Breast epithelium (tissue), 3 donors: ENCODE measurements at regions not wholly inside any gene's neighbourhood (a gene's known extent, or its start where the extent isn't known, plus 50 kb on each side); places are given as distances from the start of the nearest gene placed in this dataset.
"Not testable (repeated sequence)": the region's sequence is repeated elsewhere in the genome, so short reads cannot be mapped to it uniquely, and the experiment has no call there.

Source experiments
- POLR2A ChIP-seq: fragments of 450-650 bp; IDR thresholded peaks from one replicate; pipeline ENCODE4 v1.6.1; 2016; ENCODE audit warnings: antibody characterized with exemption, mild to moderate bottlenecking, moderate library complexity
- TF ChIP-seq, protein P1 (sequence below), 3 donors: fragments of 450-650 bp; IDR thresholded peaks; one replicate each; pipeline ENCODE4 v1.5.1; 2016 to 2017; ENCODE audit warnings: antibody characterized with exemption in 3 of 3, mild to moderate bottlenecking in 3 of 3, moderate library complexity in 3 of 3

DNA sequence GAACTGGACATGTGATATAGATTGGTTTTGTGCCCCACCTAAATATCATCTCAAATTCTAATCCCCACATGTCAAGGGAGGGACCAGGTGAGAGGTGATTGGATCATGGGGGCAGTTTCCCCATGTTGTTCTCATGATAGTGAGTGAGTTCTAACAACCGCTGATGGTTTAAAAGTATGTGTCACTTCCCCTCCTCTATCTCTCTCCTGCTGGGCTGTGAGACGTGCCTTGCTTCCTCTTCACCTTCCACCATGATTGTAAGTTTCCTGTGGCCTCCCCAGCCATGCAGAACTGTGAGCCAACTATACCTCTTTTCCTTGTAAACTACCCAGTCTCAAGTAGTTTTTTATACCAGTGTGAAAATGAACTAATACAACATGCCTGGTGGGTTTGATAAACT, 1122.5 kb downstream of the TMEM121 start:
- TF ChIP-seq, protein P1, sequence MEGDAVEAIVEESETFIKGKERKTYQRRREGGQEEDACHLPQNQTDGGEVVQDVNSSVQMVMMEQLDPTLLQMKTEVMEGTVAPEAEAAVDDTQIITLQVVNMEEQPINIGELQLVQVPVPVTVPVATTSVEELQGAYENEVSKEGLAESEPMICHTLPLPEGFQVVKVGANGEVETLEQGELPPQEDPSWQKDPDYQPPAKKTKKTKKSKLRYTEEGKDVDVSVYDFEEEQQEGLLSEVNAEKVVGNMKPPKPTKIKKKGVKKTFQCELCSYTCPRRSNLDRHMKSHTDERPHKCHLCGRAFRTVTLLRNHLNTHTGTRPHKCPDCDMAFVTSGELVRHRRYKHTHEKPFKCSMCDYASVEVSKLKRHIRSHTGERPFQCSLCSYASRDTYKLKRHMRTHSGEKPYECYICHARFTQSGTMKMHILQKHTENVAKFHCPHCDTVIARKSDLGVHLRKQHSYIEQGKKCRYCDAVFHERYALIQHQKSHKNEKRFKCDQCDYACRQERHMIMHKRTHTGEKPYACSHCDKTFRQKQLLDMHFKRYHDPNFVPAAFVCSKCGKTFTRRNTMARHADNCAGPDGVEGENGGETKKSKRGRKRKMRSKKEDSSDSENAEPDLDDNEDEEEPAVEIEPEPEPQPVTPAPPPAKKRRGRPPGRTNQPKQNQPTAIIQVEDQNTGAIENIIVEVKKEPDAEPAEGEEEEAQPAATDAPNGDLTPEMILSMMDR (IDR thresholded peaks at IDR 0.05) = not testable (repeated sequence)
- not testable (repeated sequence) for TF ChIP-seq POLR2A
